HG03521 (cell line): ENCODE measurements at regions not wholly inside any gene's neighbourhood (a gene's known extent, or its start where the extent isn't known, plus 50 kb on each side); places are given as distances from the start of the nearest gene placed in this dataset.
"Not testable (repeated sequence)": the region's sequence is repeated elsewhere in the genome, so short reads cannot be mapped to it uniquely, and the experiment has no call there.

ENCODE experiments used
- ATAC-seq: cut with Tn5 transposase; IDR thresholded peaks from one replicate; pipeline ENCODE4 v1.9.1; 2021; ENCODE audit warnings: mild to moderate bottlenecking, moderate library complexity; ENCODE audit not compliant: unreplicated experiment

DNA sequence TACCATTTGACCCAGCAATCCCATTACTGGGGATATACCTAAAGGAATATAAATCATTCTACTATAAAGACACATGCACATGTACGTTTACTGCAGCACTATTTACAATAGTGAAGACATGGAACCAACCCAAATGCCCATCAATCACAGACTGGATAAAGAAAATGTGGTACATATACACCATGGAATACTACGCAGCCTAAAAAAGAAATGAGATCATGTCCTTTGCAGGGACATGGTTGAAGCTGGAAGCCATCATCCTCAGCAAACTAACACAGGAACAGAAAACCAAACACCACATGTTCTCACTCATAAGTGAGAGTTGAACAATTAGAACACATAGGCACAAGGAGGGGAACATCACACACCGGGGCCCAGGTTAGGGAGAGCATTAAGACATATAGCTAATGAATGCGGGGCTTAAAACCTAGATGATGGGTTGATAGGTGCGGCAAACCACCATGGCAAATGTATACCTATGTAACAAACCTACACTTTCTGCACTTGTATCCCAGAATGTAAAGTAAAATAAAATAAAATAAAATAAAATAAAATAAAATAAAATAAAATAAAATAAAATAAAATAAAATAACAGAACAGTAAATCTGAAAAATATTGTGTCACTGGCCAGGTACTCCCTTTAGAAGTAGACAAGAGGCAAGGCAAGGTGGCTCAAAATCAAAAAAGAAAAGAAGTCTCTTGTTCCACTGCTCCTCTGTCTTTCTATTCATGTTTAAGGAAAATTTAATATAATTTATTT is 423.8 kb upstream of the GRAMD2B start:
- not testable (repeated sequence) for ATAC-seq

DNA sequence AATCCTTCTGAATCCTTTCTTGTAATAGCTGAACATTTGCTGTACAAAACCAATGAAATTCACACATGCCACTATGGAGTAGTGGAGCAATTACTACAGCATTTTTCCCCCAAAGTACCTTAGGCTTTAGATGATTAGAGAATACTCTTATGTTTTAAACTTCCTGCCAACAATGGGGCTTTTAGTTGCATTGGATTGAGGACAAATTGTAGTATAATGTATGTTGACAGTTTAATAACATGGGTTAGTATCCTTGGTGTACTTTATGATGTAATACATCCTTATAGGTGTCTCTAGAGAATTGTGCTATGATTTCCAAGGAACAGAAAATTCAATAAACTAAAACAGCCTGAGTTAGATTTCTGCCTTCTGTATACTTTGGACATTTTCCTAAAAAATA is 422.7 kb upstream of the GRAMD2B start:
- ATAC-seq: no peak

DNA sequence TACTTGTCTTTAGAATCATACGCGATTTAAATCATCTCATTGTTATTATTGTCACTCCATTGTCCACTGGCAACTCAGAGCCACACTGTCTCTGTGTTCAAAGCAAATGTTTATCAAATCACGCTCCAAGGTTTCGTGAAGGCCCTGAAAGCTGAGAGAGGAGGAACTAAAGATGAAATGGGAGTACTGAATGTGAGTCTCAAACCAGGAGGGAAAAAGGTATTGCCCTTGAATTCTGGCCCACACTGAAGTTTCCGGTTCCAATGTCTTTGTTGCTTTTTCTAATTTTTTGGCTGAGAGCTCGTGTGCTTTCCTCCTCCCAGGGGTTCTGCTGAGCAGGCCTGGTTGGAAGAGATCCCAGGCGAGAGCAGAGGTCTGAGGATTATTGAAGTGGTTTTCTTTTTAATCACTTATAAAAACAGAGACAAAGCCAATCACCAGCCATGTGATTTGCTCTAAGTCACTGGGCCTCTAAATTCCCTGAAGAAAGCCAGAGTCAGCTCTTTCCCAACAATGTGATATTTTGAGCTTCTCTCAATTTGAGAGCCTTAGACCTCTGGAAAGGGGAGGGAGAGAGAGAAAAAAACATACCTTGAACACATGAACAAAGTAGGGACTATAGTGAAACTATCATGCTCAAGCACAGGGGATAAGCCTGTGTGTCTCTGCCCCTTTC is 420.8 kb upstream of the GRAMD2B start:
- ATAC-seq: no peak

DNA sequence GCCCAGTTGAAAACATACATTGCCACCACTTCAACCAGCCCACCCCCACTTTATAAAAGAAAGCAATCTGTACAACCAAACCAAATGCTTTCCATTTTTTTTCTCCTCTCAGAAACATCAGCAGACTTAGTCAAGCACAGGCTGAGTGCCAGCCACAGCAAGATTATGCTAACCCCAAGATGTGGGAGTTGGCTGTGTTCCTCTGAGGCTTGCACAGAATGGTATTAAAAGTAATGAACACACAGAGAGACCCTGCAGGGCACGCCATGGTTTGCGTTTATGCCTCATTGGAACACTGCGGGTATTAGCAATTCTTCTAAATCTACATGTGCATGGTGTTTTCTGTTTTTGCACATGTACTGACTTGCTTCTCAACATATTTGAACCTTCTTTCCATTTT is 419.9 kb upstream of the GRAMD2B start:
- no peak for ATAC-seq

DNA sequence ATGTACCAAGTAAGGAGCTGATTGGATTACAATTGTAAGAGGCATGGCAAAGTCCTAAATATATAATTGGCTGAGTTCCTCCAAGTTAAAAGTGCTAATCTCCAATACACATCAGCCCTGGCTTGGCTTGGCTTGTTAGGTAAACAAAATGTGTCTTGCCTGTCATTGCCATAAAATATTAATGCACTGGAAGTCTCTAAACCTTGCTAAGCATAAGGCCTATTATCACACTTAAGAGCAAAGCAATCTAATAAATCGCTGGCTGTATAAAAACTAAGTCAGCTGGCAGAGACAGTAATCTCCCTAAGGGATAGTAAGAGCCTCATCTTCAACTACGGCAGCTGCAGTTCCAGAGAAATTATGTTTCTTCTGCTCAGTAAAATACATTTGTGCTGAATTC is 418.6 kb upstream of the GRAMD2B start:
- no peak for ATAC-seq

DNA sequence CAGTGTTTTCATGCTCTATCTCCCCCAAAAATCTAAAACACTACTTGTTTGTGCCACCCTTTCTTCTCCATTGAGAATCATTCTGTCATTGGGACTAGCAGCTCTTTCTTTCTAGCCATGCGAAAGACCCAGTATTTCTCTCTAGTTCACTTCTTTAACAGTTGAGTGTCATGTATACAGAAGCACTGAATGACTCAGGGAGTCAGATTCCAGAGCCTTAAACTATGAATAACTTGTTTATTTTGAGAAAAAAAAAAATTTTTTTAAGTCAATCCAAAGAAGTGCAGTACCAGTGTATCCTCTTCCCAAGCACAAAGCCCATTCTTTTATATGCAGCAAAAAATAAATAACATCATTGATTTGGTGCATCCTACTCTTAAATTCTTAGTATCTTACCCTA is 415.4 kb upstream of the GRAMD2B start:
- ATAC-seq: no peak

DNA sequence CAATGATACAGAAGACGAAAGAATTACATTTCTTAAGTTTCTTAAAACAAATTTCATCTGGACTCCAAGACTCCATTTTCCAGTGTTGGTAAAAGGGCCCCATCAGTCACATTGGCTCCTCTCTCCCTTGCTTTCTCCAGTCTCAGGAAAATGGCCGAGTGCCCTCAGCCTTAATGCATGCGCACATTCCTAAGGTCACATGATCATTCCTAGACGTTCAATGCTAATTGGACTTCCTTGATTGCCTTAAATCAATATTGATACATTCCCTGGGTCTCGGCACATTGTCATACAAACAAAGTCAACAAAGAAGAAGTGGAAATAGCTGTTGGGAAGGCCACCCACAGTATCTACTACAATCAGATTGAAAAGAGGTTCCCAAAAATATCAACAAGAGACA is 413.6 kb upstream of the GRAMD2B start:
- ATAC-seq: no peak

DNA sequence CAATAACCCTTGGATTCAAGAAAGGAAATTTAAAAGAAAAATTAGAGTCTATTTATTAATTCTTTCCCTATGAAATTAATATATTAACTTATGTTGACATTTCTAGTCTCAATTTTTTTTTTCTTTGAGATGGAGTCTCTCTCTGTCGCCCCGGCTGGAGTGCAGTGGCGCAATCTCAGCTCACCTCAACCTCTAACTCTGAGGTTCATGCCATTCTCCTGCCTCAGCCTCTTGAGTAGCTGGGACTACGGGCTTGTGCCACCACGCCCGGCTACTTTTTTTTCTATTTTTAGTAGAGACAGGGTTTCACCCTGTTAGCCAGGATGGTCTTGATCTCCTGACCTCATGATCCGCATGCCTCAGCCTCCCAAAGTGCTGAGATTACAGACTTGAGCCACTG is 411.7 kb upstream of the GRAMD2B start:
- not testable (repeated sequence) for ATAC-seq

DNA sequence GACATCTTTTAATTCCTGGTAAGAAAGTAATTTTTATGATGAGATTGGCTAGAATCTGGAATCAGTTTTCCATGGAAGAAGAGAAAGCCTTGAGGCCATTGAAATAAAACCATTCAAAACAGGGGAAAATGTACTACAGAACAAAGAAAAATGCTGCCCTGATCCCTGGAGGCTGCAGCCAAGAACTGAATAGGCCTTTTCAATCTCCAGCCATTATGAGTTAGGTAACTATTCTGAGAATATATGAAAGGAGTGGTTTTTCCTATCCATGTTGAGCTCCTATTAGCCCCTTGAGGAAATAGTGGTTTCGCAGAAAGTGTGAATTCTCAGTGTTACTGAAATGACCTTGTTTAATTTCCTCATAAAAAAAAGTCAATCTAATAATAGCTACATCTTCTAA is 408.5 kb upstream of the GRAMD2B start:
- no peak for ATAC-seq

DNA sequence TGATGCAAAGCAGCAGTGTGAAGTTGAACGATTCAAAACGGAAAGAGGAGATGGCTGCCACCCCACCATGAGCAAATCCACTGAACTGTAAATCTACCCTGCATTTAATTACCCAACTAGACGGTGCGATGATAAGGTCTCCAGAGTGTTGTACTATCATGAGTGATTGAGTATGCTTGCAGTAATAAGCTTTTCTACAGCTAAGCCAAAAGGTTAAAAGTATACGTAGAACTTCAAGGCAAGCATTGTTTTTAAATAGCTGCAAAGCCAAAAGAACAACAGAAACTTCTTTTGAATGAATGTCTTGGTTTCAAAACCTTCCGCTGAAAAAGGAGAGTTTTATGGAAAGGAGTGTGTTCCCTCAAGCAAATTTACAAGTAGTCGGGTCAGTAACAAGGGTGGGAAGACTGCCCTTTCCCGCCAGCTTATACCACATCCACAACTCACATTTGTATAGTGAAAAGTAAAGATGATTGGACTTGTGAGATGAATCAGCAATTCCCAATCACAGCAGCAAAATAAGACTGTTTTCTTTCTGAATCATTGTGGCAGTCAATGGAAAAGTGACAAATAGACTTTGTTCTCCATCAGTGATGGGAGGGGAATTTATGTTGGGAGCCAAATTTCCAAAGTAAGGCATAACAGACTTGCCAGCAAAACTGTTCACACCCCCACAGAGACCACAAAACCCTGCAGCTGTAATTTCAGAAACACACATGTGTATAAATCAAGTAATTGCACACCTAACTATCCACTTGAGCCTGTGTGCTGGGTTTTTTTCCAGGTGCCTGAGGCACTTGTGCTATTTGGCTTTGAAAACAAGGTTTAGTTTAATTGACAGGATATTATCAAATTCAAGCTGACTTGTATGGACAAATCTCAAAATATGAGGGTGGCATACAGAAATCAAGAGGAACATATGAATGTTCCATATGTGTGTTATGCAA is 407.7 kb upstream of the GRAMD2B start:
- no peak for ATAC-seq

DNA sequence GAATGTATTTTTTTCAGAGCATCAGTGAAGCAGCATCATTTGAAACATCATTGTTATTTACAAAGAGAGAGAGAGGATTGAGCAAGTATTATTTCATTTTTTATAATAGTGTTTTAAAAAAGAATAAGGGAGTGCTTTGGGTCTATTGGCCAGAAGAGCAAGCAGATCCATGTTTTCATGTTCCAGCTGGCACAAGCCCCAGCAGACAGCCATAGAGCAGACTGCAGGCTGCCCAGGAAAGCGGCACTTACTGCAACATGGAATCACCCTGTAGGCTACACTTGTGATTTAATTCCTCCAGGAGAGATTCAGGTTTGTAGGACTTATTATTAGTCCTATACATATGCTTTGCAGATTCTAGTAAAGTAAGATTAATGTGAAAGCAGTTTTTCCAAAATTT is 407.0 kb upstream of the GRAMD2B start:
- ATAC-seq: no peak

DNA sequence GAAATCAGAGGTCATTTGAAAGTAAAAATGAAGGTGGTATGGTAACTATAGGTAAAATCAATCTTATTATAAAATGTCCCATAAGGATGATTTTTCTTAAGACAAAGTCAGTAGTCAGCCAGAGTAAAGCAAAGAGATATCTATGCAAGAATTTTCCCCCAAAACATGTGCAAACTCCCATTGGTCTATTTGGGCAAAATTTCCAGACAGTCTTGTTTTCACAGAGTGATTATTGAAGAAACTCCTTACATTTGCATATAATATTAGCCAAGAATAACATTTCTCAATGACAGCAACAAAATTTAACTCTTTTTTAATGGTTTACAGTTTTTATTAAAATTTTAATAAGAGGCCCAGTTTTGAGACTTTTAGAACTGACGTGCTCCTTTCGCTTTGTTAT is 406.1 kb upstream of the GRAMD2B start:
- ATAC-seq: no peak

DNA sequence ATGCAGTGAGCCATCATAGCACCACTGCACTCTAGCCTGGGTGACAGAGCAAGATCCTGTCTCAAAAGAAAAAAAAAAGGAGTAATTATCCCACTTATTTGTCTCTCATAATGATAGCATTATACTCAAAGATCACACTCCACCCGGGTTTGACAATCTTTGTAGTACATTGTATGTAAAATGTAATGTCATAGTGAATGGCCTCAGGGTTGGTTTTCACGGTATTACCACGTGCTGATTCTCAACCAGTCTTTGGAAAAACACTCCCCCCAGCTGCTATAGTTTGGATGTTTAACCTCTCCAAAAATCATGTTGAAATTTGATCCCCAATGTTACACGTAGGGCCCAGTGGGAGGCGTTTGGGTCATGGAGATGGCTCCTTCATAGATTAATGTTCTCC is 402.4 kb upstream of the GRAMD2B start:
- ATAC-seq: no peak

DNA sequence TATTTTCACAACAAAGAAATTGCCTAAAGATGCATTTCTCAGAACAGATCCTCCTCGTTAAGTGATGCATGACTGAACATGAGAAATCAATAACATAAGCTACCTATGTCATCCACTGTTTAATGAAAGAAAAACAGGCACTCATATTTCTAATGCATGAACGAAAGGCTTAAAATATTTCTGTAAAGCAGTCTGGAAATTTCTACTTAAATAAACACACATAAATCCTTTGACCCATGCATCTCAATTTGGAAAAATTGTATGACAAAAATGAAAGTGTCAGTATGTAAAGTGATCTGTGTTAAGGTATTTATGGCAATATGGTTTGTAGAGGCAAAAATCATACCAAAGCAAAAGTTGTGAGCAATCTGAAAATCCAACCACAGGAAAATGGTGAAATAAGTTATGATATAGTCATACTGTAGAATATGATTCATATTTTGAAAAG is 399.2 kb upstream of the GRAMD2B start:
- ATAC-seq: no peak

DNA sequence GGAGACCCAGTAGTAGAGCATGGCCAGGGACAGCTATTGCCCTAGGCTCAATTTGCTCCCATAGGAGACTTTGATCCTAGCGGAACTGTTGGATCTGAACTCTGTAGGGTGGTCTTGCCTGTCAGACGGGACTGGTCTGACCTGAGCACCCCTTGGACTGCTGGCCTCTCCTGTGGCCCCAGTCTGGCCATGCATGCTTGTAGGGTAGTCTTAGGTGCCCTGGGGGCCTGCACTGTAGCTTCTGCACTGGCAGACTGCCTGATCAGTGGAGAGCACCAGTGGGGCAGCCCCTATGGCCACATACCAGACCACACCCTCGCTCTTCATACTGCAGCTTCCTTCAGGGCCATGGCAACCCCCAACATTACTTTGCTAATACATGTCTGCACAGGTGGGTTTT is 396.1 kb upstream of the GRAMD2B start:
- no peak for ATAC-seq

DNA sequence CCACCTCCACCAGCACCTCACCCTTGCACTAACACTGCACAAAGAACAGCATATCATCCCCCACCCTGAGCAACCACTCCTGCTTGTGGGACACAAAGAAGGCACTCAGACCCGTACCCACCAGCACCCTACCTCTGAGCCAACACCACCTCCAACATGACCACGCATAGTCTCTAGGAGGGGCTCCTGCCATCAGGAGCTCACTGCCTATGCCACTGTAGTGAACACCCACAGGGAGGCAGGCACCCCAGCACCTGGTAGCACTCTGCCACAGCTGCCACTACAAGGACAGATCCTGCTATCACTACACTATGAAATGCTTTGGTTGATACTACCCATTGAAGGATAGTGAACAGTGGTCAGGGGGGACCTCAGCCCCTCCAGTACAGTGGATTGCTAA is 395.6 kb upstream of the GRAMD2B start:
- ATAC-seq: no peak

DNA sequence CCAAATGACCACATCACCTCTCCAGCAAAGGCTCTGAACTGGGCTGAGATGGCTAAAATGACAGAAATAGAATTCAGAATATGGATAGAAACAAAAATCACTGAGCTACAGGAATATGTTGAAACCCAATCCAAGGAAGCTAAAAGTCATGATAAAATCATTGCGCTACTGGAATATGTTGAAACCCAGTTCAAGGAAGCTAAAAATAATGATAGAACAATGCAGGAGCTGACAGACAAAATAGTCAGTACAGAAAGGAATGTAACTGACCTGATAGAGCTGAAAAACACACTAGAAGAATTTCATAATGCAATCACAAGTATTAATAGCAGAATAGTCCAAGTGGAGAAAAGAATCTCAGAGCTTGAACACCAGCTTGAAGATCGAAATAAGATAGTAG is 394.9 kb upstream of the GRAMD2B start:
- no peak for ATAC-seq

DNA sequence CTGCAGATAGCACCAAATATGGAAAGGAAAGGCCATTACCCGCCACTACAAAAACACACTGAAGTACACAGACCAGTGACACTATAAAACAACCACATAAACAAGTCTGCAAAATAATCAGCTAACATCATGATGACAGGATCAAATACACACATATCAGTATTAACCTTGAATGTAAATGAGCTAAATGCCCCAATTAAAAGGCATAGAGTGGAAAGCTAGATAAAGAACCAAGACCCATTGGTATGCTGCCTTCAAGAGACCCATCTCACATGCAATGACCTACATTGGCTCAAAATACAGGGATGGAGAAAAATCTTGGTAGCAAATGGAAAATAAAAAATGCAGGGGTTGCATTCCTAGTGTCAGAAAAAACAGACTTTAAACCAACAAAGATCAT is 393.9 kb upstream of the GRAMD2B start:
- ATAC-seq: not testable (repeated sequence)

DNA sequence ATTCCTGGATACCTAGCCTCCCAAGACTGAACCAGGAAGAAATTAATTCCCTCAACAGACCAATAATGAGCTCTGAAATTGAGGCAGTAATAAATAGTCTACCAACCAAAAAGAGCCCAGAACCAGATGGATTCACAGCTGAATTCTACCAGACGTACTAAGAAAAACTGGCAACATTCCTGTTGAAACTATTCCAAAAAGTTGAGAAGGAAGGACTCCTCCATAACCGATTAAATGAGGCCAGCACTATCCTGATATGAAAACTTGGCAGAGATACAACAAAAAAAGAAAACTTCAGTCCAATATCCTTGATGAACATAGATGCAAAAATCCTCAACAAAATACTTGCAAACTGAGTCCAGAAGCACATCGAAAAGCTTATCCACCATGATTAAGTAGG is 392.5 kb upstream of the GRAMD2B start:
- ATAC-seq: no peak

DNA sequence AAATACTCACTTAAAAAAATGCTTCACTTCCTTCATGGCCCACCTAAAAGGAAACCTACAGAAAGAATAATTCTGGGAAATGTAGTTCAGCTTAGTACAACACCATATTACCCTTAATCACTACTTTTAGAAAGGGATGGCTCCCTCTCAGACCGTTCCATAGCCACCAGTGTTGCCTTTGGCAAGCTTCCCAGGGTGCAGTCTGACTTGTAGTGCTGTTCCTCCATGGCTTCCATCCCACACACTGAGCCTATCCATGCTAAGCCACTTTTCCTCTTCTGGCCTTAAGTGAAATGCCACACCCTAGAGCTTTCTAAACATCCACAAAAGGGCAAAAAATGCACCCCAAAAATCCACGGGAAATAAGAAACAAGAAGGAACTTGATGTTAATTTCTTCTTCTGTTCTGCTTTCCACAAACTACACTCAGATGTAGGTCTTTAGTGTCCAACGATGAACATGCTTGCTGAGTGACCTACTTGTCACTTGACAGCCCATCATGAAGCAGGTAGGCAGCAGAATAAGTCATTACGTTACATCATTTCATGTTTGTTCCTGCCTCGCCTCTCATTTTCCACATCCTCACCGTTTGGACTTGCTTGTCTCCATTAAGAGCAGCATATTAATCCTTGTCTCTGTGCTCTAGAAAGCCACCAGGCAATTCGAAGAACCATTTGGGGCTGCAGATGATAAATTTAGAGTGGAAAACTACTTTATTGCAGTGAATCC is 391.1 kb upstream of the GRAMD2B start:
- no peak for ATAC-seq

DNA sequence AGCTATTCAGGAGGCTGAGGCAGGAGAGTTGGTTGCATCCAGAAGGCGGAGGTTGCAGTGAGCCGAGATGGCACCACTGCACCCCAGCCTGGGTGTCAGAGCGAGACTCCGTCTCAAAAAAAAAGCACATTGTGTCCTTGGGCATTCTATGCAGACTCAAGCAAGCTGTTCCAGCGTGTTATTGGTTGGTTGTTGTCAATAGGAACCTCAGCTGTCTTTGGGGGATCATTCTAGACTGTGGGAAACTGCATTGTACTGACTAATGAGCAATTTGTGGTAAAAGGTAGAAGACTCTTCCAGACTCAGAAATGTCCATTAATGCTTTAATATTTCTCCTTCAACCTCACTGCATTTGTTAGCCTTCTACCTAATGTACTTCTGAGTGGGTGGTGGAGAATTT is 379.5 kb upstream of the GRAMD2B start:
- ATAC-seq: no peak
